Activated CD8-positive, alpha-beta T cell treated with anti-CD3 and anti-CD28 coated beads for 36 hours (primary cell): ENCODE measurements at regions not wholly inside any gene's neighbourhood (a gene's known extent, or its start where the extent isn't known, plus 50 kb on each side); places are given as distances from the start of the nearest gene placed in this dataset.

Experiments
- ATAC-seq: fragments of 200-7000 bp; cut with Tn5 transposase; one replicate; pipeline ENCODE4 v1.10.0; 2021; ENCODE audit warnings: mild to moderate bottlenecking, moderate library complexity
- CTCF ChIA-PET: fragments of 350-600 bp; sonication (Branson Sonifier 250); formaldehyde crosslinking; loops from one replicate; lab custom pipeline; 2021; ENCODE audit warnings: antibody characterized with exemption; lab: Charles Lee
- POLR2A ChIA-PET: fragments of 350-600 bp; sonication (Branson Sonifier 250); formaldehyde crosslinking; loops from one replicate; lab custom pipeline; 2021; ENCODE audit warnings: antibody characterized with exemption; lab: Charles Lee
- DNase-seq: peaks from one replicate; pipeline ENCODE4 v3.0.0-alpha.2; 2020
- H3K27ac Mint-ChIP-seq: one replicate; pipeline ENCODE4 v1.8.0; 2021; ENCODE audit warnings: mild to moderate bottlenecking, mixed read lengths
- H3K27me3 Mint-ChIP-seq: one replicate; pipeline ENCODE4 v1.8.0; 2021; ENCODE audit warnings: mixed read lengths
- H3K36me3 Mint-ChIP-seq: one replicate; pipeline ENCODE4 v1.8.0; 2021; ENCODE audit warnings: low read depth, mixed read lengths
- H3K4me1 Mint-ChIP-seq: one replicate; pipeline ENCODE4 v1.8.0; 2021; ENCODE audit warnings: low read depth, mixed read lengths
- H3K4me3 Mint-ChIP-seq: one replicate; pipeline ENCODE4 v1.8.0; 2021; ENCODE audit warnings: mild to moderate bottlenecking, moderate library complexity, mixed read lengths
- H3K9me3 Mint-ChIP-seq: one replicate; pipeline ENCODE4 v1.8.0; 2021; ENCODE audit warnings: mixed read lengths
- intact Hi-C: fragments of 100-400 bp; cut with micrococcal nuclease; formaldehyde crosslinking; loops from one replicate; pipeline ENCODE4 v1.10.0; 2022
- TF ChIP-seq, protein P1 (sequence below): fragments of 200-600 bp; IDR thresholded peaks from one replicate; pipeline ENCODE4 v1.8.0; 2022; ENCODE audit warnings: antibody characterized with exemption, mild to moderate bottlenecking

GRCh38 chr4:43373201-43373600 is 480.7 kb downstream of the GRXCR1 start:
- no peak for DNase-seq
- intact Hi-C loops: no loop called here
- TF ChIP-seq, protein P1, sequence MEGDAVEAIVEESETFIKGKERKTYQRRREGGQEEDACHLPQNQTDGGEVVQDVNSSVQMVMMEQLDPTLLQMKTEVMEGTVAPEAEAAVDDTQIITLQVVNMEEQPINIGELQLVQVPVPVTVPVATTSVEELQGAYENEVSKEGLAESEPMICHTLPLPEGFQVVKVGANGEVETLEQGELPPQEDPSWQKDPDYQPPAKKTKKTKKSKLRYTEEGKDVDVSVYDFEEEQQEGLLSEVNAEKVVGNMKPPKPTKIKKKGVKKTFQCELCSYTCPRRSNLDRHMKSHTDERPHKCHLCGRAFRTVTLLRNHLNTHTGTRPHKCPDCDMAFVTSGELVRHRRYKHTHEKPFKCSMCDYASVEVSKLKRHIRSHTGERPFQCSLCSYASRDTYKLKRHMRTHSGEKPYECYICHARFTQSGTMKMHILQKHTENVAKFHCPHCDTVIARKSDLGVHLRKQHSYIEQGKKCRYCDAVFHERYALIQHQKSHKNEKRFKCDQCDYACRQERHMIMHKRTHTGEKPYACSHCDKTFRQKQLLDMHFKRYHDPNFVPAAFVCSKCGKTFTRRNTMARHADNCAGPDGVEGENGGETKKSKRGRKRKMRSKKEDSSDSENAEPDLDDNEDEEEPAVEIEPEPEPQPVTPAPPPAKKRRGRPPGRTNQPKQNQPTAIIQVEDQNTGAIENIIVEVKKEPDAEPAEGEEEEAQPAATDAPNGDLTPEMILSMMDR: no peak
- Mint-ChIP-seq H3K36me3 (no peaks in the 10 kb centered on the region), H3K27me3 (no peaks in the 10 kb centered on the region), H3K9me3 (peaks cover 12% of the 10 kb centered on the region), H3K27ac (no peak overlapping the region), H3K4me1 (no peaks in the 10 kb centered on the region), H3K4me3 (no peak overlapping the region)
- no peak for ATAC-seq
- POLR2A ChIA-PET: no interaction called here
- CTCF ChIA-PET: no interaction called here

- POLR2A ChIA-PET: no interaction called here
- CTCF ChIA-PET: no interaction called here
- Mint-ChIP-seq H3K4me1 (no peaks in the 10 kb centered on the region), H3K27me3 (no peaks in the 10 kb centered on the region), H3K27ac (no peak overlapping the region), H3K4me3 (no peak overlapping the region), H3K9me3 (peaks cover 10% of the 10 kb centered on the region), H3K36me3 (no peaks in the 10 kb centered on the region)
- TF ChIP-seq, protein P1: no peak
- DNase-seq (no peak), ATAC-seq (no peak)
- intact Hi-C loops: no loop called here
Observed at GRCh38 chr4:43374216-43374751, 481.8 kb downstream of the GRXCR1 start.

DNA sequence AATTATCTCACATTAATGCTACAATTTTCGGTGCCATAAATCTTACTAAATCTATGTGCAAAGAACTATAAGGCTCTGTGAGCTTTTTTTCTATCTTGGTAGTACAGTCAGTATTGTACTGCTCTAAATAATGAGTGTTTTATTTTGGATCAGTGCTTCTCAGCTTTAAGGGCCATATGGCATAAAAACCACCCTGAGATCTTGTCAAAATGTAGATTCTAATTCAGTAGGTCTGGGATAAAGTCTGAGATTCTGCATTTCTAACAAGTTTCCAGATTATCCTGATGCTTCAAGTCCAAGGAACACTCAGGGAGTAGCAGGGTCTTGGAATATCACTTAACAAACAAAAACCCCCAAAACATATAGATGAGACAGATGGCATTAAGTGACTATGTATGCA is 486.5 kb downstream of the GRXCR1 start:
- Mint-ChIP-seq H3K36me3 (no peaks in the 10 kb centered on the region), H3K27me3 (no peaks in the 10 kb centered on the region), H3K9me3 (peaks cover 5% of the 10 kb centered on the region), H3K4me3 (no peak overlapping the region), H3K4me1 (no peaks in the 10 kb centered on the region), H3K27ac (no peak overlapping the region)
- intact Hi-C loops: no loop called here
- CTCF ChIA-PET: no interaction called here
- ATAC-seq: no peak
- no peak for DNase-seq
- TF ChIP-seq, protein P1: no peak
- POLR2A ChIA-PET: no interaction called here

GRCh38 chr4:43380093-43380492 is 487.6 kb downstream of the GRXCR1 start:
- H3K4me1 Mint-ChIP-seq: no peaks in the 10 kb centered on the region
- intact Hi-C loops: no loop called here
- POLR2A ChIA-PET: no interaction called here
- CTCF ChIA-PET: no interaction called here
- peaks cover 5% of the 10 kb centered on the region for H3K9me3 Mint-ChIP-seq
- DNase-seq (no peak), ATAC-seq (no peak)
- TF ChIP-seq, protein P1: no peak
- no peak overlapping the region for H3K27ac Mint-ChIP-seq
- no peaks in the 10 kb centered on the region for H3K36me3 Mint-ChIP-seq
- no peak overlapping the region for H3K4me3 Mint-ChIP-seq
- no peaks in the 10 kb centered on the region for H3K27me3 Mint-ChIP-seq

- intact Hi-C loops: no loop called here
- no peak overlapping the region for H3K27ac Mint-ChIP-seq
- ATAC-seq (no peak), DNase-seq (no peak)
- H3K4me3 Mint-ChIP-seq: no peak overlapping the region
- H3K27me3 Mint-ChIP-seq: no peaks in the 10 kb centered on the region
- ChIA-PET CTCF (interaction anchor here (1.4 kb wide), 1 partner anchor 46 kb away, joined by 4 read pairs; no protein-coding TSS in a partner anchor), POLR2A (no interaction called here)
- H3K4me1 Mint-ChIP-seq: no peaks in the 10 kb centered on the region
- no peaks in the 10 kb centered on the region for H3K9me3 Mint-ChIP-seq
- H3K36me3 Mint-ChIP-seq: no peaks in the 10 kb centered on the region
- TF ChIP-seq, protein P1: no peak
Observed at GRCh38 chr4:43391069-43391468, 498.6 kb downstream of the GRXCR1 start.
